Mucosa of gallbladder (tissue), 1 donor: ENCODE measurements at regions not wholly inside any gene's neighbourhood (a gene's known extent, or its start where the extent isn't known, plus 50 kb on each side); places are given as distances from the start of the nearest gene placed in this dataset.

Experiments used
- DNase-seq: peaks from one replicate; pipeline ENCODE4 v3.0.0-alpha.2; 2020; ENCODE audit warnings: low spot score
- donor health status: DM: no; HTN: no; CAD: no.

- no peak for DNase-seq
Measured at GRCh38 chr13:103799028-103799427, 732.8 kb upstream of the SLC10A2 start.

- DNase-seq: no peak
Measured at GRCh38 chr13:103795892-103796478, 729.8 kb upstream of the SLC10A2 start.

- DNase-seq: no peak
Measured at GRCh38 chr13:103794526-103794925, 728.3 kb upstream of the SLC10A2 start.

- DNase-seq: no peak
Measured at GRCh38 chr13:103788061-103788652, 721.9 kb upstream of the SLC10A2 start.

GRCh38 chr13:103772576-103772975 is 706.4 kb upstream of the SLC10A2 start:
- DNase-seq: no peak

- DNase-seq: no peak
Measured at GRCh38 chr13:103762523-103762922, 696.3 kb upstream of the SLC10A2 start.

- no peak for DNase-seq
Measured at GRCh38 chr13:103759361-103759760, 693.1 kb upstream of the SLC10A2 start.

- no peak for DNase-seq
Measured at GRCh38 chr13:103758222-103758621, 692.0 kb upstream of the SLC10A2 start.

GRCh38 chr13:103757361-103757760 is 691.1 kb upstream of the SLC10A2 start:
- no peak for DNase-seq

GRCh38 chr13:103754783-103755182 is 688.6 kb upstream of the SLC10A2 start:
- no peak for DNase-seq

GRCh38 chr13:103734837-103735236 is 668.6 kb upstream of the SLC10A2 start:
- DNase-seq: no peak

- no peak for DNase-seq
Measured at GRCh38 chr13:103731959-103732358, 665.7 kb upstream of the SLC10A2 start.

- DNase-seq: no peak
Measured at GRCh38 chr13:103730407-103730806, 664.2 kb upstream of the SLC10A2 start.

GRCh38 chr13:103726808-103727207 is 660.6 kb upstream of the SLC10A2 start:
- no peak for DNase-seq

- DNase-seq: no peak
Measured at GRCh38 chr13:103716718-103717117, 650.5 kb upstream of the SLC10A2 start.

GRCh38 chr13:103715335-103715734 is 649.1 kb upstream of the SLC10A2 start:
- DNase-seq: no peak

GRCh38 chr13:103703246-103703645 is 637.0 kb upstream of the SLC10A2 start:
- DNase-seq: no peak

- no peak for DNase-seq
Measured at GRCh38 chr13:103698000-103698399, 631.8 kb upstream of the SLC10A2 start.

GRCh38 chr13:103695320-103695719 is 629.1 kb upstream of the SLC10A2 start:
- no peak for DNase-seq

- DNase-seq: no peak
Measured at GRCh38 chr13:103694471-103694870, 628.3 kb upstream of the SLC10A2 start.

GRCh38 chr13:103694033-103694432 is 627.8 kb upstream of the SLC10A2 start:
- no peak for DNase-seq

GRCh38 chr13:103692442-103692841 is 626.2 kb upstream of the SLC10A2 start:
- no peak for DNase-seq

GRCh38 chr13:103676329-103676728 is 610.1 kb upstream of the SLC10A2 start:
- no peak for DNase-seq

- DNase-seq: no peak
Measured at GRCh38 chr13:103671547-103671946, 605.3 kb upstream of the SLC10A2 start.
